HEK293 (cell line): ENCODE measurements at regions not wholly inside any gene's neighbourhood (a gene's known extent, or its start where the extent isn't known, plus 50 kb on each side); places are given as distances from the start of the nearest gene placed in this dataset.

Experiments
- BCL11A ChIP-seq: fragments of 450-650 bp; formaldehyde crosslinking; IDR thresholded peaks from 2 replicates; pipeline ENCODE4 v1.5.1; 2016; ENCODE audit warnings: low read depth, missing biosample characterization, missing genetic modification characterization
- CTCF ChIP-seq: fragments of 450-650 bp; formaldehyde crosslinking; IDR thresholded peaks from 2 replicates; pipeline ENCODE4 v1.5.1; 2016; ENCODE audit warnings: missing biosample characterization, missing genetic modification characterization
- OVOL3 ChIP-seq: fragments of 450-650 bp; formaldehyde crosslinking; IDR thresholded peaks from 2 replicates; pipeline ENCODE4 v1.5.1; 2016; ENCODE audit warnings: missing biosample characterization, missing genetic modification characterization
- REST ChIP-seq: fragments of 450-650 bp; formaldehyde crosslinking; IDR thresholded peaks from 2 replicates; pipeline ENCODE4 v1.5.1; 2016; ENCODE audit warnings: missing biosample characterization, missing genetic modification characterization
- ZNF24 ChIP-seq: fragments of 450-650 bp; formaldehyde crosslinking; IDR thresholded peaks from 2 replicates; pipeline ENCODE4 v1.5.1; 2016; ENCODE audit warnings: missing biosample characterization, missing genetic modification characterization

GRCh38 chr13:79987761-79988160, 353.2 kb downstream of the SPRY2 start:
- TF ChIP-seq OVOL3 (no peak), CTCF (tag by site-specific recombination) (no peak), BCL11A (no peak), REST (tag by site-specific recombination) (no peak), ZNF24 (tag by site-specific recombination) (no peak)
